ENCODE measurements at regions not wholly inside any gene's neighbourhood (a gene's known extent, or its start where the extent isn't known, plus 50 kb on each side); places are given as distances from the start of the nearest gene placed in this dataset.

- TF ChIP-seq, protein P1, sequence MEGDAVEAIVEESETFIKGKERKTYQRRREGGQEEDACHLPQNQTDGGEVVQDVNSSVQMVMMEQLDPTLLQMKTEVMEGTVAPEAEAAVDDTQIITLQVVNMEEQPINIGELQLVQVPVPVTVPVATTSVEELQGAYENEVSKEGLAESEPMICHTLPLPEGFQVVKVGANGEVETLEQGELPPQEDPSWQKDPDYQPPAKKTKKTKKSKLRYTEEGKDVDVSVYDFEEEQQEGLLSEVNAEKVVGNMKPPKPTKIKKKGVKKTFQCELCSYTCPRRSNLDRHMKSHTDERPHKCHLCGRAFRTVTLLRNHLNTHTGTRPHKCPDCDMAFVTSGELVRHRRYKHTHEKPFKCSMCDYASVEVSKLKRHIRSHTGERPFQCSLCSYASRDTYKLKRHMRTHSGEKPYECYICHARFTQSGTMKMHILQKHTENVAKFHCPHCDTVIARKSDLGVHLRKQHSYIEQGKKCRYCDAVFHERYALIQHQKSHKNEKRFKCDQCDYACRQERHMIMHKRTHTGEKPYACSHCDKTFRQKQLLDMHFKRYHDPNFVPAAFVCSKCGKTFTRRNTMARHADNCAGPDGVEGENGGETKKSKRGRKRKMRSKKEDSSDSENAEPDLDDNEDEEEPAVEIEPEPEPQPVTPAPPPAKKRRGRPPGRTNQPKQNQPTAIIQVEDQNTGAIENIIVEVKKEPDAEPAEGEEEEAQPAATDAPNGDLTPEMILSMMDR (IDR thresholded peaks at IDR 0.05) = peak; percentile 47 to 55 (median 49)
- TF ChIP-seq POLR2AphosphoS5 (IDR thresholded peaks at IDR 0.05) = no peak
- no peak for TF ChIP-seq POLR2A (IDR thresholded peaks at IDR 0.05; ENCODE audit: low read depth)
- TF ChIP-seq EP300 (IDR thresholded peaks at IDR 0.05) = no peak
Measured at GRCh38 chr1:81305997-81306452, 494.7 kb upstream of the ADGRL2 start.
